Testis (tissue), 2 donors: ENCODE measurements at regions not wholly inside any gene's neighbourhood (a gene's known extent, or its start where the extent isn't known, plus 50 kb on each side); places are given as distances from the start of the nearest gene placed in this dataset.

ENCODE experiments used
- CTCF ChIP-seq, 3 experiments: fragments of 450-650 bp in 2 of 3; fragments of 200-600 bp in 1 of 3; sonication (generic) in 1 of 3; IDR thresholded peaks; one replicate each; pipeline ENCODE4 v1.5.1; 2016 to 2019; ENCODE audit warnings: antibody characterized with exemption in 3 of 3, mild to moderate bottlenecking in 2 of 3, moderate library complexity in 1 of 3
- POLR2A ChIP-seq: fragments of 450-650 bp; IDR thresholded peaks from one replicate; pipeline ENCODE4 v1.6.1; 2017; ENCODE audit warnings: antibody characterized with exemption, mild to moderate bottlenecking, moderate library complexity

GRCh38 chr9:80467632-80468031 lies 895.9 kb downstream of the TLE4 start:
- TF ChIP-seq CTCF (IDR thresholded peaks at IDR 0.05) (no peak), POLR2A (no peak)
